ENCODE measurements at regions not wholly inside any gene's neighbourhood (a gene's known extent, or its start where the extent isn't known, plus 50 kb on each side); places are given as distances from the start of the nearest gene placed in this dataset.

GRCh38 chr18:44290366-44290977 is 390.2 kb upstream of the SETBP1 start:
- no peak for TF ChIP-seq TAF1 (IDR thresholded peaks at IDR 0.05; ENCODE audit: borderline replicate concordance, insufficient read depth, low read length)
- TF ChIP-seq FOXP2 (optimal IDR thresholded peaks at IDR 0.05; ENCODE audit: borderline replicate concordance, extremely low read depth, extremely low read length, insufficient read depth): no peak
- TF ChIP-seq SIN3A (IDR thresholded peaks at IDR 0.05; ENCODE audit: borderline replicate concordance, insufficient read depth, low read length): no peak
- TF ChIP-seq, protein P1, sequence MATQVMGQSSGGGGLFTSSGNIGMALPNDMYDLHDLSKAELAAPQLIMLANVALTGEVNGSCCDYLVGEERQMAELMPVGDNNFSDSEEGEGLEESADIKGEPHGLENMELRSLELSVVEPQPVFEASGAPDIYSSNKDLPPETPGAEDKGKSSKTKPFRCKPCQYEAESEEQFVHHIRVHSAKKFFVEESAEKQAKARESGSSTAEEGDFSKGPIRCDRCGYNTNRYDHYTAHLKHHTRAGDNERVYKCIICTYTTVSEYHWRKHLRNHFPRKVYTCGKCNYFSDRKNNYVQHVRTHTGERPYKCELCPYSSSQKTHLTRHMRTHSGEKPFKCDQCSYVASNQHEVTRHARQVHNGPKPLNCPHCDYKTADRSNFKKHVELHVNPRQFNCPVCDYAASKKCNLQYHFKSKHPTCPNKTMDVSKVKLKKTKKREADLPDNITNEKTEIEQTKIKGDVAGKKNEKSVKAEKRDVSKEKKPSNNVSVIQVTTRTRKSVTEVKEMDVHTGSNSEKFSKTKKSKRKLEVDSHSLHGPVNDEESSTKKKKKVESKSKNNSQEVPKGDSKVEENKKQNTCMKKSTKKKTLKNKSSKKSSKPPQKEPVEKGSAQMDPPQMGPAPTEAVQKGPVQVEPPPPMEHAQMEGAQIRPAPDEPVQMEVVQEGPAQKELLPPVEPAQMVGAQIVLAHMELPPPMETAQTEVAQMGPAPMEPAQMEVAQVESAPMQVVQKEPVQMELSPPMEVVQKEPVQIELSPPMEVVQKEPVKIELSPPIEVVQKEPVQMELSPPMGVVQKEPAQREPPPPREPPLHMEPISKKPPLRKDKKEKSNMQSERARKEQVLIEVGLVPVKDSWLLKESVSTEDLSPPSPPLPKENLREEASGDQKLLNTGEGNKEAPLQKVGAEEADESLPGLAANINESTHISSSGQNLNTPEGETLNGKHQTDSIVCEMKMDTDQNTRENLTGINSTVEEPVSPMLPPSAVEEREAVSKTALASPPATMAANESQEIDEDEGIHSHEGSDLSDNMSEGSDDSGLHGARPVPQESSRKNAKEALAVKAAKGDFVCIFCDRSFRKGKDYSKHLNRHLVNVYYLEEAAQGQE (IDR thresholded peaks at IDR 0.05; ENCODE audit: insufficient read depth in 1 of 2, low read depth in 2 of 2, low read length in 2 of 2): no peak
- TF ChIP-seq POLR2AphosphoS5 (IDR thresholded peaks at IDR 0.05; ENCODE audit: low read depth, low read length): no peak

- no peak for TF ChIP-seq FOXP2 (optimal IDR thresholded peaks at IDR 0.05; ENCODE audit: borderline replicate concordance, extremely low read depth, extremely low read length, insufficient read depth)
- no peak for TF ChIP-seq SIN3A (IDR thresholded peaks at IDR 0.05; ENCODE audit: borderline replicate concordance, insufficient read depth, low read length)
- no peak for TF ChIP-seq POLR2AphosphoS5 (IDR thresholded peaks at IDR 0.05; ENCODE audit: low read depth, low read length)
- TF ChIP-seq, protein P1 (IDR thresholded peaks at IDR 0.05; ENCODE audit: insufficient read depth in 1 of 2, low read depth in 2 of 2, low read length in 2 of 2): no peak
- no peak for TF ChIP-seq TAF1 (IDR thresholded peaks at IDR 0.05; ENCODE audit: borderline replicate concordance, insufficient read depth, low read length)
Observed at GRCh38 chr18:44298566-44298965, 382.1 kb upstream of the SETBP1 start.

DNA sequence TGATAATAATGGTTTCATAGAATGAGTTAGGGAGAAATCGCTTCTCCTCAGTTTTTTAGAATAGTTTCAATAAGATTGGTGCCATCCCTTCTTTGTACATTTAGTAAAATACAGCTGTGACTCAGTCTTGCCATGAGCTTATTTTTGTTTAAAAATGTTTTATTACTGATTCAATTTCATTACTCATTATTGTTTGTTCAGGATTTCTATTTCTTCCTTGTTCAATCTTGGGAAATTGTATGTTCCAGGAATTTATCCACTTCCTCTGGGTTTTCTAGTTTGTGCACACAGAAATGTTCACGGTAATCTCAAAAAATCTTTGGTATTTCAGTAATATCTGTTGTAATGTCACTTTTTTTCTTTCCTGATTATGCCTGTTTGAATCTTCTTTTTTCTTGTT is 371.5 kb upstream of the SETBP1 start:
- TF ChIP-seq POLR2AphosphoS5 (IDR thresholded peaks at IDR 0.05; ENCODE audit: low read depth, low read length): no peak
- TF ChIP-seq, protein P1 (IDR thresholded peaks at IDR 0.05; ENCODE audit: insufficient read depth in 1 of 2, low read depth in 2 of 2, low read length in 2 of 2): no peak
- TF ChIP-seq SIN3A (IDR thresholded peaks at IDR 0.05; ENCODE audit: borderline replicate concordance, insufficient read depth, low read length): no peak
- no peak for TF ChIP-seq FOXP2 (optimal IDR thresholded peaks at IDR 0.05; ENCODE audit: borderline replicate concordance, extremely low read depth, extremely low read length, insufficient read depth)
- no peak for TF ChIP-seq TAF1 (IDR thresholded peaks at IDR 0.05; ENCODE audit: borderline replicate concordance, insufficient read depth, low read length)

- TF ChIP-seq FOXP2 (optimal IDR thresholded peaks at IDR 0.05; ENCODE audit: borderline replicate concordance, extremely low read depth, extremely low read length, insufficient read depth): no peak
- no peak for TF ChIP-seq TAF1 (IDR thresholded peaks at IDR 0.05; ENCODE audit: borderline replicate concordance, insufficient read depth, low read length)
- TF ChIP-seq, protein P1 (IDR thresholded peaks at IDR 0.05; ENCODE audit: insufficient read depth in 1 of 2, low read depth in 2 of 2, low read length in 2 of 2): no peak
- no peak for TF ChIP-seq POLR2AphosphoS5 (IDR thresholded peaks at IDR 0.05; ENCODE audit: low read depth, low read length)
- TF ChIP-seq SIN3A (IDR thresholded peaks at IDR 0.05; ENCODE audit: borderline replicate concordance, insufficient read depth, low read length): no peak
Observed at GRCh38 chr18:44320619-44321460, 359.8 kb upstream of the SETBP1 start.

All from PFSK-1 (cell line).